ENCODE measurements at regions not wholly inside any gene's neighbourhood (a gene's known extent, or its start where the extent isn't known, plus 50 kb on each side); places are given as distances from the start of the nearest gene placed in this dataset.

GRCh38 chr7:91798425-91798824, 82.1 kb downstream of the MTERF1 start:
- no peak for TF ChIP-seq CTCF (IDR thresholded peaks at IDR 0.05)
- TF ChIP-seq POLR2AphosphoS5 (IDR thresholded peaks at IDR 0.05), result no peak

All from suprapubic skin (tissue), 3 donors.